ENCODE measurements at regions not wholly inside any gene's neighbourhood (a gene's known extent, or its start where the extent isn't known, plus 50 kb on each side); places are given as distances from the start of the nearest gene placed in this dataset.

DNA sequence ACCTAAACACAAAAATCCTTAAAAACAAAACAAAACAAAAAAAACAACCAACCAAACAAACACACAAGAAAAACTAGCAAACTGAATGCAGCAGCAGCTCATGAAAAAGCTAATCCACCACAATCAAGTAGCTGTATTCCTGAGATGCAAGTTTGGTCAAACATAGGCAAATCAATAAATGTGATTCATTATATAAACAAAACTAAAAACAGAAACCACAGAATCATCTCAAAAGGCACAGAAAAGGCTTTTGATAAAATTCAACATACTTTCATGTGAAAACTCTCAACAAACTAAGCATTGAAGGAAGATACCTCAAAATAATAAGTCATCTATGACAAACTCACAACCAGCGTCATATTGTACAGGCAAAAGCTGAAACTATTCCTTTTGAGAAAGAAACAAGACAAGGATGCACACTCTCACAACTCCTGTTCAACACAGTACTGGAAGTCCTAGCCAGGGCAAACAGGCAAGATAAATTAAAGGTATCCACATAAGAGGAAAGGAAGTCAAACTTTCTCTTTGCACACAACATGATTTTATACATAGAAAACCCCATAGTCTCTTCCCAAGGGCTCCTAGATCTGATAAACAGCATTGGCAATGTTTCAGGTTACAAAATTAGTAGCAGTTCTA is 495.1 kb upstream of the SGO1 start:
- TF ChIP-seq IRF2 (CRISPR knock-in tag; IDR thresholded peaks at IDR 0.05; ENCODE audit: borderline replicate concordance, low read depth) (no peak), JUN (CRISPR knock-in tag; IDR thresholded peaks at IDR 0.05) (no peak), ESRRA (CRISPR knock-in tag; IDR thresholded peaks at IDR 0.05; ENCODE audit: borderline replicate concordance) (no peak)
